Hematopoietic multipotent progenitor cell treated with erythropoietin and hydrocortisone succinate and interleukin-3 and kit ligand, for 15 days (in vitro differentiated cells): ENCODE measurements at regions not wholly inside any gene's neighbourhood (a gene's known extent, or its start where the extent isn't known, plus 50 kb on each side); places are given as distances from the start of the nearest gene placed in this dataset.

Source experiments
- DNase-seq: peaks from one replicate; pipeline ENCODE4 v3.0.0-alpha.2; 2015; ENCODE audit warnings: low spot score

DNA sequence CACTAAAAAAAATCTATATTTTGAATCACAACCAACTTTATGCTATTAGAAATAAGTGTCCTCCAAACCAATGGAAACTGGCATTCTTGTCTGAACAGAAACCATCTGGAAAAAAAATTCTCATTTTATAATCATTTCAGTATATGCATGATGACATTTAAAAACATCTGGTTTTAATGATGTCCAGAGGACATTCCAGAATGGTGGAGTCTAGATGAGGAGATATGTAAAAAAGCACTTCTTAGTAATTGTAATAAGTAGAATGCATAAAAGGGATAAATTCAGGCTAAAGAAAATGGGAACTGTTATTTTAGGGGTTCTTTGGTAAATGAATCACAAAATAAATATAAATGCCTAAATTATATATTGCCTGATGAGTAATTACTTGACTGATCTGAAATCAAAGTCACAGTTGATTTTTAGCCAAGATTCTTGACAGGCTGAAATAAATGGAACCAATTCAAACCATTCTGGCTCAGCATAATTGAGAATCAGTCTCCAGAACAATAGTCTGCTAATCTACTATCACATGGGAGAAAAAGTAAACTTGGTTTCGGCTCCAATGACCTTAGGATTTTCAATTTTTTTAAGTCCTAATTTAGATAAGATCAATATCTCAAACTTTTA is 636.6 kb downstream of the FAT4 start:
- DNase-seq, result no peak

- DNase-seq, result no peak
Observed at GRCh38 chr4:125952631-125953030, 637.9 kb downstream of the FAT4 start.

DNA sequence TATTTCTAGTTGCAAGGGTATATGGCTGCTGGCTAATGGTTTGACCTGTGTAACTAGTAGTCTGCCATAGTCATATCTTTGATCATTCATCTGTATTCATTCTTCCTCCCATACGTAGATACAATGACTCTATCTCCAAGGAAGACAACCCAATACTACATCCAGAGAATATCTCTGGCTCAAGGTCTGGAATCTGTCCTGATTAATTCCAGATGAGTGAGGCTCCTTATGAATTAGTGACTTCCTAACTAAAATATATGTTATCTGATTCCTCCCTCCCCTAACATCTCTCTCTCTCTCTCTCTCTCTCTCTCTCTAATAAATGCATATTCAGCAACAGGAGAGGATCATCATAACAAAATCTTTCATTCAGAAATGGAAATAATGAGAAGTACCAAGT is 641.5 kb downstream of the FAT4 start:
- DNase-seq, result no peak

GRCh38 chr4:125958519-125958918 is 643.8 kb downstream of the FAT4 start:
- DNase-seq, result no peak

DNA sequence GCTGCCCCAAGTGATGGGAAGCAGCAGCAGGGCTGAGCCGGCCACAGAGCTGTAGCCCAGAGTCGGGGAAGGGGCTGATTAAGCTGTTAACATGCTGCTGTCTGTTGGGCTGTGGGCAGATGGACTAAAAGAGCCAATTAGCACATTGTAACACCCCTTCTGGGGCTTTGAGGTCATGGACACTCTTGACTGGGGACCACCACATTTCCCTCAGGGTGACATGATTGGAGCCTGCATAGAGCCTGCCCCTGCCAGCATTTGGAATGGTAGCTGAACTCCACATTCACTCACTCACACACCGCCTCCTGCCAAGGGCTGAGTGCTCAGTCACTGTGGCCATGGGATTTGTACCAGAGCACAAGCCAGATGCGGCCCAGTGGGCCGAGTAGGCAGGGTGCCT is 646.9 kb downstream of the FAT4 start:
- no peak for DNase-seq

DNA sequence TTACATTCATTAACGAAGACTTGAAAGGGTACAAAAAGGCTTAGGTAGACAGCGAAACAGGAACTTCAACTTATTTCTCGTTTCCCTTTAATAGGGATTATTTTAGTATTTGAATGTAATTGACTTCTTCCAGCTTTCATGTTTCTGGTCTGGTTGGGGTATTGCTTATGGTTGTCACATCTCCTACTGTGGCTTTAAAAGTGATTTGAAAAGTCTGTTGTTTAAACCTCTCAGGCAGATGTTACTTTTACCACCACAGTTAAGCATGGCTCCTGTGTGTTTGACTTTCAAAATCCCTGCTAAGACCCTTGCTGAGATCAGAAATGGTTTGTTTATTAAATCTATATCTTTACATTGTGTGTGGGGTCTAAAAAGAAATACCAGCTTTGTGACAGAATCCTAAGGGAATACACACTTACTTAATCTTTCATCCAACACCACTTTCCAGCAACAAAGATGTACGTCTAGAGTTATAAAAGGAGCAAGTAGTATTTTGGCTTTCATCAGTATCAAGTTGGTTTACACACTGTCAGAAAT is 661.2 kb downstream of the FAT4 start:
- no peak for DNase-seq

DNA sequence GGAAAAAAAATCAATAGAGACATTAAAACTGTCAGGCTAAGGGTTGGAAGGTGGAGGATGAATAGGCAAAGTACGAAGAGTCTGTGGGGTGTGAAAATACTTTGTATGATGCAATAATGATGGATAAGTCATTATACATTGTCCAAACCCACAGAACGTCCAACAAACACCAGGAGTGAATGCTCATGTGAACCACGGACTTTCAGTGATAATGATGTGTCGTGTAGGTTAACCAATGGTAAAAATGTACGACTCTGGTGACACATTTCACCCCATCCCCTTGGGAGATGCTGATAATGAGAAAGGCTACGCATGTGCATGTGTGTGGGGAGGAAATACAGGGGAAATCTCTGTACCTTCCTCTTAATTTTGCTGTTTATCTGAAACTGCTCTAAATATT is 665.2 kb downstream of the FAT4 start:
- no peak for DNase-seq

DNA sequence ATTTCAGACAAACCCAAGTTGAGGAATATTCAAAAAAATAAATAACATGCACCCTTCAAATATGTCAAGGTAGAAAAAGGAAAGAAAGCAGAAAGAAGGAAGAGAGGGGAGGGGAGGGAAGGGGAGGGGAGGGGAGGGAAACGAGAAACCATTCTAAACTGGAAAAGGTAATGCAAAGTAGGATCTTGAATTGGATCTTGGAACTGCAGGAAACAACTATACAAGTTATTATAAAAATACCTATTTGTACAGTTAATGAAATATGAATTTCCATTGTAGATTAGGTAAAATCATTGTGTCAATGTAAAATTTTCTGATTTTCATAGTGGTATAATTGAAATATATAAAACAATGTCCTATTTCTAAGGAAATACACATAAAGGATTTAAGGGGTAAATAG is 668.4 kb downstream of the FAT4 start:
- no peak for DNase-seq

GRCh38 chr4:125985856-125986255 is 671.1 kb downstream of the FAT4 start:
- no peak for DNase-seq

DNA sequence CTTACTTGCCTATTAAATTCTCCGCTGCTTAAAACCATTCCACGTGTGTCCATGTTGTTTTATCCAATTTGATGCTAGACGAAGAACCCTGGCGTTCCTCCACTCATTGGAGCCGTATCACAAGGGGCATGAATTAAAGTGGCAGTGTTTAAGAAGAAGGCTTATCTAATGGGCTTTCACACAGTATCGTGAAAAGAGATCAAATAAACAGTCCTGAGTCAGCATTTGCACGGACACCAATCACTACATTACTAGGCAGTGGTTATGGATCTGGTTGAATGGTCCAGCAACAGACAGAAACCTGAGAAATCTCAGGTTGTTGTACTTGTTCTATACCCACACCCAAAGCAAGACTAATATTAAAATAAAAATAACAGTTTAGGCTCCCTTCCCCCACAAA is 671.6 kb downstream of the FAT4 start:
- DNase-seq, result no peak

GRCh38 chr4:125988464-125988863 is 673.7 kb downstream of the FAT4 start:
- DNase-seq, result no peak

GRCh38 chr4:125991398-125991797 is 676.6 kb downstream of the FAT4 start:
- no peak for DNase-seq

DNA sequence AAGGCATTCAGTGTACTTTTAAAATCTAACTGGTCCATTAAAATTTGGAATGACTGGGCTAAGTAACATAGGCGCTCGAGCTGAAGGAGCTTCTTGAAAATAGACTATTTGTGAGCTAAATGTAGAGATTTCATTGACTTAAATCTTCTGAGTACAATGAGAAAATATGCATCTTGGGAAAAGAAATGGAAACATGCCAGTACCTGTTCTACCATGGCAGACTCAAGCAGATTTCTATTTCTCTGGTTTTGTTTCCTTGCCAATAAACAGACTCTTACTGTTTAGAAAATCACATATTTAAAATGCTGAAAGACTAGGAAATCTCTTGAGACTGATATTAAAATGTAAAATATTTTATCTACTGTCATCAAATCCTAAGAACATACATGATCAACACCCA is 678.1 kb downstream of the FAT4 start:
- no peak for DNase-seq

- no peak for DNase-seq
Observed at GRCh38 chr4:125994024-125994423, 679.3 kb downstream of the FAT4 start.

GRCh38 chr4:125994430-125994829 is 679.7 kb downstream of the FAT4 start:
- no peak for DNase-seq

DNA sequence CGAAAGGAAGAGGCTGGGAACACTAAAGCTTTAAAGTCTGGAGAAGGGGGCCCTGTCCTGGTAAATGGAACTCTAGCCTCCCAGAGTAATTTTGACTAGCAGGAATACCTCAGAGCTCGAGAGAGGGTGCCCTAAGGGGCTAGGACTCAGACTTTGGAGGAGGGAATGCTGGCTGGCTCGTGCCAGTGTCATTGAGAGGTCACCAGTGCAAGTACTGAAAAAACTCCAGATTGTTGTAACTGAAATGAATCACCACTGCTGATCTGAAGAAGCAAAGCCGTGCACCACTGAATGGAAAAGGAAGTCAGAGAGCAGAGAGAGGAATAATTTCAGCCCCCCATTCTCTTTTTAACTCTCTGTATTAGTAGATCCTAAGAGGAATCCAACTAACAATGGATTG is 690.2 kb downstream of the FAT4 start:
- no peak for DNase-seq

- DNase-seq, result no peak
Observed at GRCh38 chr4:126007142-126007541, 692.4 kb downstream of the FAT4 start.

- DNase-seq, result no peak
Observed at GRCh38 chr4:126012691-126013290, 698.0 kb downstream of the FAT4 start.

GRCh38 chr4:126018274-126018673 is 703.5 kb downstream of the FAT4 start:
- no peak for DNase-seq

GRCh38 chr4:126023896-126024295 is 709.1 kb downstream of the FAT4 start:
- DNase-seq, result no peak

DNA sequence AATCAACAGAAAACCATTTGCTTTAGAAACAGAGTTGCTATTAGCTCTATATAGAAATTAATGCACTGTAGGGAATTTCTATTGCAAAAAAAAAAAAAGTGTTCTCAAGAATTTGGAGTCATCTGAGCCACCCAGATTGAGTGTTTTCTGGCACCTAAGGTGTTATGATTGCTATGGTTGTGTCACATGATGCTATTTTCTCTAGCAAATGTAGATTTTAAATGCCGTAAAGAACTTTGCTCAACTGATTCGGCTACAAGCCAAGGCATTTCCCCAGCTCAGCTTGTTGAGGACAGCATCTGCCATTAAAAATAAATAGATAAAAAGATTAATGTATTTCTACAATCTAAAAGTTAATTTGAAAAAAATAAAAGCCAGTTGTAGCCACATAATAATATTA is 712.8 kb downstream of the FAT4 start:
- DNase-seq, result no peak

DNA sequence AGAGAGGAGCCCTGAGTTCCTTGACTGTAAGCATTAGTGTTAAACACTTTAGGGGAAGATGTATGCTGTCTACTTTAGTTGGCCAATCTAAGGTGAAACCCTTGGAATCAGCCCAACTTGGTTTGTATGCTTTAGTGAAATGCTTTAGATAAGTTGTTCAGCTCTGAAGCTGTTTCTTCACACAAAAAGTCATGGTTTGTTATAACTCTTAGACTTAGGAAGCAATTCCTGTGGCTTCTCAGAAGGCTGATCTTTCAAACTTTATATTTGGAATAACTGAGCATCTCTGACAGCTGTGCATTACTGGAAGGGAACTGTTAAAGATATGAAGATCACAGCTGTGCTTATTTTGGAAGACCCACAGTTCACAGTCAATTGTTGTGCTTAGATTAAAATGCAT is 714.1 kb downstream of the FAT4 start:
- no peak for DNase-seq

GRCh38 chr4:126037231-126037630 is 722.5 kb downstream of the FAT4 start:
- DNase-seq, result no peak

- DNase-seq, result no peak
Observed at GRCh38 chr4:126038502-126039144, 723.9 kb downstream of the FAT4 start.
